SK-N-MC (cell line): ENCODE measurements at regions not wholly inside any gene's neighbourhood (a gene's known extent, or its start where the extent isn't known, plus 50 kb on each side); places are given as distances from the start of the nearest gene placed in this dataset.

Source experiments
- EZH2 ChIP-seq: fragments of 200-600 bp; sonication (generic); IDR thresholded peaks from one replicate; pipeline ENCODE4 v1.6.1; 2017; ENCODE audit warnings: antibody characterized with exemption
- POLR2AphosphoS5 ChIP-seq: IDR thresholded peaks from 2 replicates; pipeline ENCODE4 v1.6.1; 2012; ENCODE audit warnings: mild to moderate bottlenecking, low read depth, low read length, borderline replicate concordance

DNA sequence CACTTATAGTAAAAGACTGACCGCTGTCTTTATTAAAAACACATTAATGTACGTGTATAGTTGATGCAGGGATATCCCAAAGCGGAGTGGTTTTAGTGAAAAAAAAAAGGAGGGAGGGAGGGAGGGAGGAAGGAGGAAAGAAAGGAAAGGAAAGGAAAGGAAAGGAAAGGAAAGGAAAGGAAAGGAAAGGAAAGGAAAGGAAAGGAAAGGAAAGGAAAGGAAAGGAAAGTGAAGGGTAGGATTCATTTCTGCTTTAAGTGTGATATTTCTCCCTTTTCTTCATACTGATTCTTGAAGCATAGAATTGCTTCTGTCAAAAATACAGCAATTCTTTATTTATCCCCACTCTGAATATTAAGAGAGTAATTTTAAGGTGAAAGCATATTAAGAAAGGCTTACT lies 504.9 kb downstream of the PPP4R3C start:
- TF ChIP-seq EZH2 (no peak), POLR2AphosphoS5 (no peak)
